Inferior parietal cortex (tissue), 1 donor: ENCODE measurements at regions not wholly inside any gene's neighbourhood (a gene's known extent, or its start where the extent isn't known, plus 50 kb on each side); places are given as distances from the start of the nearest gene placed in this dataset.
"Not testable (repeated sequence)": the region's sequence is repeated elsewhere in the genome, so short reads cannot be mapped to it uniquely, and the experiment has no call there.

Source experiments
- DNase-seq: peaks from one replicate; pipeline ENCODE4 v3.0.0-alpha.2; 2016; ENCODE audit errors: extremely low spot score

DNA sequence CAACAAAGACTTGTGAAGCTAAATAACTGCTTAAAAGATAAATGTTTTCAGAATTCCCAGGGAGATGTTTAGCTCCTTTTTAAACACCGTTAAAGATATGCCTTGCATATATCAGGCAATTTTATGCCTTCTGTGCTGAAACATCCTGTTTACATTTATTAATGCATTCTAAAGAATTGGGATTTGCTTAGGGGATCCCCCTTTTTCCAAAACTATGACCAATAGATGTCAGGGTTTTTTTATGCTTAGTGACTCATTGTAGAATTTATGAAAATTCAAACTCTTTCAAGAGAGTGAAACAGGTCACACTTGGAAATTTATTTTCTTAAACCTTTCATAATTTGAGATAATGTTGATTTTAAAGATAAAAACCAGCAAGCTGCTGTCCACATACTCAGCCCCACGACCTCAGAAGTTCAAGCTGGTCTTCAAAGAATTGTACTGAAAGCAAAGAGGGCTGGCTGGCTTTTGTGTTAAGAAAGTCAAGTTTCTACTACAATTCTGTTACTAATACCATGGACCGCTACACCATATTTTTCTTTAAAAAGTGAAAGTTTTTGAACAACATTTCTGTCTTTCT lies 411.8 kb downstream of the ETV1 start:
- DNase-seq = no peak

DNA sequence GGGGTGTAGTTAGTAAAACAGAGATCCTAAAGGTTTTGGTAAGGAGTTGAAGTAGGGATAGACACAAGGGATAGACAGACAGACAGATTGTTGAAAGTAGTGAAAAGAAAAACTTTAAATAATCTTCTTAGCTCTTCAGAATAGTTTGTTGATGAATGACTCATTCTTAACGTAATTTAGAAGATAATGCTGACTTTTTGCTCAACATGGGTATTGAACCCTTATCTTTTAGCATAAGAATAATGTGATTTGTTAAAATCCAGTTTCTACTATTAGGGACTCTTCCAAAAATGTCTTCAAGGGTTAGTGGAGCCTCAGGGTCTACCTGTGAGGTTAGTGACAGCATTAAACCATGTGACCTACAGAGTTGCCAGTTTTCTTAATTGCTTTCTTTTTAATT lies 411.2 kb downstream of the ETV1 start:
- DNase-seq = no peak

DNA sequence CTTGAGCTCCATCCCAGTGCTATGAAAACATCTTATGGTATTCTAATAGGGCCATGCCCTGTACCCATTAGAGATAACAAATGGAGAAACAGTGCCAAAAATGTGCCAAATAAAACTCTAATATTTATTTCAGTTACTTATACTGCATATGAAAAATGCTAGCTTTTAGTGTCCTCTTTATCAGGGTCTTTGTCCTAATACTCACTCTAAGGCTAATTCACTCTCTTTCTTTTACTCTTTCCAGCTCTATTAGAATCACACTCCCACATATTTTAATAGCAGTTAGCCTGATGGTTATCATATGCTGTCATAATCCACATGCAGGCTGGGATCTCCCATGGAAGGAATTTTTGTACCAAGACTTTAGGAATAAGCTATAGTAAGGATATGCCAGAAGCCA lies 408.4 kb downstream of the ETV1 start:
- DNase-seq = no peak

DNA sequence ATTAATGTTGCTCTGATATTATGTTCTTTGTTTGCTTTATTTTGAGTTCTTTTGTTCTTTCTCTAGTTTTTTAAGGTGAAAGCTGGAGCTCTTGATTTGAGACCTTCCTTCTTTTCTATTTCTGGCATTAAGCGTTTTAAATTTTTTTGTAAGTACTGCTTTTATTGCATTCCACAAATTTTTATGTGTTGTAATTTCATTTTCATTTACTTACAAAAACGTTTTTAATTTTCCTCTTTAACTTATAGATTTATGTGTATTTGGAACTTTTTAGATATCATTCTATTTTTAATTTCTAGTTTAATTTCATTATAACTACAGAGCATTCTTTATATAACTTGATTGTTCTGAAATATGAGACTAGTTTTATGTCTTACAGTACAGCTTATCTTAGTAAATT lies 395.6 kb downstream of the ETV1 start:
- no peak for DNase-seq

DNA sequence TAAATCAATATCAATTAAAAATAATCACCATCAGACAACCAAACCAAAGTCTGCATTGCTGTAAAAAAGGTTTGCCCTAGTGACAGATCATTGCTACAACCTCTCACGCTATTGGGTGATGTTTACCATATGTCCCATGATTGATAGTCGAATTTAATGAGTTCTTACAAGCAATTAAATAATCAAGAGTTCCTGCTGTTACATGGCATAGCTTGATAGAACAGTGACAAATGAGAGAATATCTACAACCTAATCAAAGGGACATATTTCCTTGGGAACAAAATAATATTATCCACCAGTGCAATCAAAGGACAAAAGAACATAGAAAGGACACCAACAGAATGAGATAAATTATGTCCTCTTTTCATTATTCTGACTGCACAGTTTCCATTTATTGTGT lies 387.4 kb downstream of the ETV1 start:
- DNase-seq = no peak

DNA sequence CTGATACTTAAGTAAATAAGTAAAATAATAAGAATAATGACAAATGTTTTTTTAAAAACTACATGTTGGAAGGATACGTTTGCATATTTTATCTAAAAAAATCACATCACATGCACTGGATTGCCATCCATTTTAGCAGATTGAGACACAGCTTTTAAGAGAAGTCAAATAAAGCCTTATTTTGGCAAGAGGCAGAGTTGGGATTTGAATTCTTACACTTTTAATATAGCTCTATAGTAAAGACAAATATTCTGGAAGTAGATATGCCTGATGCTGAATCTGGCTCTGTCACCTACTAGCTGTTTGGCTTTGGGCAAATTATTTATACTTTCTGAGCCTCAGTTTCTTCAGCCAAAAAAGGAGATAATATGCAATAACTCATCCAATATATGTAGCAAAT lies 386.4 kb downstream of the ETV1 start:
- DNase-seq = no peak

DNA sequence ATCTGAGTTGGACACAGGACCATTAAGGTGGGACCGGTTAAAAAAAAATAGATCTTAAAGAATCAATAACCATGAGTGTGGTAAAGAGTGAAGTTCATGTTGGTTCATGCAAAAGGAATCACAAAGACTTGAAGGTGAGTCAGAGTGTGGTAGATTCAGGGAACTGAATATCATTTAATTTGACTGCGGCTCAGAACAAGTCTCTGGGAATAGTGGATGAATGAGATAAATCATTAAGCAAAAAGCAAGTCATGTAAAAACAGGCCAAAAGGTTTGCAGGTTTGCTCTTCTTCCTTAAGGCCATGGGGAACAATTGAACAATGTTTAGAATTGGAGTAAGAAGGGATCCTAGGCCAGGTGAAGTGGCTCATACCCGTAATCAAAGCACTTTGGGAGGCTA lies 385.8 kb downstream of the ETV1 start:
- no peak for DNase-seq

DNA sequence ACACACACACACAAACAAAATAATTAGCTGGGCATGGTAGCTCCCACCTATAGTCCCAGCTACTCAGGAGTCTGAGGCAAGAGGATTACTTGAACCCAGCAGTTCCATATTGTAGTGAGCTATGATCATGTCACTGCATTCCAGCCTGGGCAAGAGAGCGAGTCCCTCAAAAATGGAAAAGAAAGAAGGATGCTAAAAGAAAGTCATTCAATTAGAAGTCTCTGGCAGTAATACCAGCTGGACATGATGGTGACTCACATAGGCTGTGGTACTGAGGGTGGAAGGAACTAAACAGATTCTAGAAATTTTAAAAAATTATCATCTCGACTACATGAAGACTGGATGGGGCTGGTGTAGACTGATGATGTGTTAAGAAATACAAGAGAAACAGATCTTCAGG lies 385.3 kb downstream of the ETV1 start:
- no peak for DNase-seq

DNA sequence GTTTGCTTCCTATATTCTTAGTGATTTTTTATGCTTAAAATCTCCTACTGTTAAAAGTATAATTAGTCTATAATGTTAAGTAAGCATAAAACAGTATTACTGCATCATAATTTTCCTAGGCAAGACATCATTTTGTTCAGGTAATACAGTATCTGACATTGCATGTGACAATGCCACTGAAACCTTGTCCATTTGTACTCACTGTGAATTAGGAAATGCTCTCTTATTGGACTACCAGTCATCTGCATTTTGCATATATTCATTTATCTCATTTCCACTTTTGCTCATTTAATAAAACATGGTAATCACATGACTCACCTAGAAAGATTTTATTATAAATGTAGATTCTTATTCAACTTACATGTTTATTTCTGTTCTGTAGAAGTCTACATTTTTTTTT lies 379.1 kb downstream of the ETV1 start:
- DNase-seq = no peak

DNA sequence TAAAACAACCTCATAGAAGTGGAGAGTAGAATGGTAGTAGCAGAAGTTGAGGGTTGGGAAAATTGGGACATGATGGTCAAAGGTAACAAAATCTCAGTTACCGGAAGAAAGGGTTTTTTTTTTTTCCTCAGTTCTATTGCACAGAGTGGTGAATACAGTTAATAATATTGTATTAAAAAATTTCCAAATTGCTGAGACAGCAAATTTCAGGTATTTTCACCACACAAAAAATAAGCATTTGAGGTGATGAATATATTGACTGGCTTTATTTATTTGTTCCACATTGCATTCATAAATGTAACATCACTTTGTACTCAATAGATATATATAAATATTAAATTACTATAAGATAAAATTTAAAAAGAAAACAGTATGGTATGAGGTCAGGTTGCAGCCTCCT lies 373.8 kb downstream of the ETV1 start:
- DNase-seq = no peak

DNA sequence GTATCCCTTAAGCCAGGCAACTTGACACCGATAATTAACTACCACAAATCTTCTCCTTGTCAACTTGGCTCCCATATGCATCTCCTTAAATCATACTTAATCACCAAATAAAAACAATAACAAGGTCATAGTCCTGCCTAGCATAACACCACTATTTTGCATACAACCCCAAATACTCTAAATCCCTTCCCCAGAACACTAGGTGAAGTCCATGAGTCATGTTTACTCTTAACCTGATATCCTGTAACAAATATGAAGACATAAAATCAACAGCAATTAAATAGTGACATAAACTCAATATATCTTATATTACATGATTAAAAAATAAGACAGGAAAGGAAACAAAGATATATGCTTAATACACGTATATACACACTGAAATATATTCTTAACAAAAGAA lies 362.0 kb downstream of the ETV1 start:
- DNase-seq = no peak

DNA sequence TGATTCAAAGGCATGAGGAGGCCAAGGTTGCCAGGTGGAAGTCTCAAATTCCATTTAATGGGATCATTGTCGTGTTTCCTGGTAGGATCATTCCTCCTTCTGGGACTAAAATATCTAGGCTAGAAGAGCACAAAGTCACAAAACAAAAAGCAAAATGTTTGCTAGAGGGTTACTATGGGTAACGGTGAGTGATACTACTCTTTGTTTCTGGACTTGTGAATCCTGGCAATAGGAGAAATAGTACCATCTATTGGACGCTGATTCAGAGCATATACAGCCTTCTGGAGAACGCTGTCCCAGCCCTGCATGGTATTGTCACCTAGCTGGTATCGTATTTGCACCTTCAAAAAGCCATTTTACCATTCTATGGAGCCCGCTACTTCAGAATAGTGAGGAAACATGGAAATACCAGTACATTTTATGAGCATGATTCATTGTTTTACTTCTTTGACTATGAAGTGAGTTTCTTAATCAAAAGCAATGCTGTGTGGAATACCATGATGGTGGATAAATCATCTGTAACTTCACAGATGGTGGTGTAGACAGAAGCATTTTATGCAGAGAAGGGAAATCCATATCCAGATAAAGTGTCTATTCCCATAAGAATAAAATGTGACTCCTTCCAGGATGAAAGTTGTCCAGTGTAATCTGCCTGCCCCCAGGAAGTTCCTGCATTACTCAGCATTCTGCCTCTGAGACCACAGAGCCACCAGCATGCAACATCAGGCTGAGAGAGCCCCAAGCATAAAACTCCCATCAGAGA lies 361.0 kb downstream of the ETV1 start:
- DNase-seq = no peak

DNA sequence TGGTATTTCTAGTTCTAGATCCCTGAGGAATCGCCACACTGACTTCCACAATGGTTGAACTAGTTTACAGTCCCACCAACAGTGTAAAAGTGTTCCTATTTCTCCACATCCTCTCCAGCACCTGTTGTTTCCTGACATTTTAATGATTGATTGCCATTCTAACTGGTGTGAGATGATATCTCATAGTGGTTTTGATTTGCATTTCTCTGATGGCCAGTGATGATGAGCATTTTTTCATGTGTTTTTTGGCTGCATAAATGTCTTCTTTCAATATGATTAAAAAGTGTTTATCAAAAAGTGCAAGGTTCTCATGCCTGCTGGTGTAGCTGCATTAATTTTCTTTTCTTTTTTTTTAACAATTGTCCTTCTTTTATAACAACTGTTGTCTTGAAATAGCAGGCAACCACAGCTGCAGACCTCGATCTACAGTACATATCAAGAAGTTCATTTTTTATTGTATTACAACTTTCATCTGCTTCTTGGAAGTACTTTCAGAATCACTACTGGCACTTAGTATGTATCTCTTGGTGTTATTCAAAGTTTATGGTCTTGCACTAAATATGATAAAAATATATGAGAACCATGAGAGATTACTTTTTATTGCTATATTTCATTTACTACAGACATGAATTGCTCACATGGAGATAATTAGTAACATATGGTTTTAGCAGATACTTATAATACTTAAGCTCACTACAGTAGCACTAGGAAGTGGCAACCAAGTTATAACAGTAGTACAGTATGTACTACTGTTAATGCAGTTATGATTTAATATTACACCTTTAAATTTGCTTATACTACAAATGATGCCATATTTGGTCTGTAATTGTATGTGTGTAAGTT lies 358.0 kb downstream of the ETV1 start:
- DNase-seq = not testable (repeated sequence)

DNA sequence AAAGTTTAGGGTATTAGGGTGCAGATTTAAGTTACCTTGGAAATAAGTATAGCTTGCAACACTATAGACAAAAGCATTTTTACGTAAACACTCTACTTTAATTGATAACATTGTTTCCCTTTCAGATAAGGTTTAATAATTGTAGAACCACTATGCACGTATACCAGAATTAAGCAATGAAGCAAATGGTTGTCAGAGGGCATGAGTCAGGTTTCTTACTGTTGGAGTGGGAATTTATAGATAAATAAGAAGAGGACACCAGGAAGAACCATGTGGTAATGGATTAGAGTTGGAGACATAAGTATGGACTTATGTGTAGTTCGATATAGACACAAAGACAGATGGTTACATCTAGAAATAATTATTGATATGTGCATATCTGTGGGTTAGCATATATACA lies 355.6 kb downstream of the ETV1 start:
- no peak for DNase-seq

DNA sequence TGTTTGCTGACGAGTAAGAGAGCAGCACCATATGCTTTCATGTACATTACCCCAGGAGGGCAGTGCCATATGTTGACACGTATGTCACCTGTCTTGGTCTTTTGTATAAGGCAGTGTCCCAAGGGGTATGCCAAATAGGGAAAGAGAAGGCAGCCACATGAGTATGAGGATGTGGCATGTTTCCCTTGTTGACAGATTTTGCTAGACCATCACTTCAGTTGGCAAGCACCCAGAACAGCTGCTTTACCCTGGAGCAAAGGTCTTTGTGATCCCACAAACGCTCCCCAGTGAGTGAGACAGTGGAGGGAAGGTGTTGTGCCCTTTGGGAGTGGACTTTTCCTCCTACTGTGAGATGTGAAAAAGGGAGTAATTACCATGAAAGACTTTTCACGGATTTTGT lies 350.1 kb downstream of the ETV1 start:
- no peak for DNase-seq

DNA sequence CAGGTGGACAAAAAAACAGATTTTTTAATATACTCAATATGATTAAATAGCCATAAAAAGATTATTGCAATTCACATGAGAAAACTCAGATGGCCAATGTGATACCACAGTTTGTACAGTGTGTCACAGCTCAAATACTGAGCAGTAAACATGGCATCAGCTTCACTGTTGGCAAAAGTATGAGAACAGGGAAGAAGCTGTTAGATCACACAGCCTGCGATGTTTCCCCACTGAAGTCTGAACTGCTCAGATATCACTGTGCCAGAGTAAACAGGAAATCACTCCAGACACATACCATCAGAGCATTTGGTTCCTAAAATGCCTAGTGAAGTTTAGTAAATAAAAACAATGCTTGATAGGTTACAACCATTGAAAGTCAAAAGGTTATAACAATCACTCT lies 347.8 kb downstream of the ETV1 start:
- no peak for DNase-seq

DNA sequence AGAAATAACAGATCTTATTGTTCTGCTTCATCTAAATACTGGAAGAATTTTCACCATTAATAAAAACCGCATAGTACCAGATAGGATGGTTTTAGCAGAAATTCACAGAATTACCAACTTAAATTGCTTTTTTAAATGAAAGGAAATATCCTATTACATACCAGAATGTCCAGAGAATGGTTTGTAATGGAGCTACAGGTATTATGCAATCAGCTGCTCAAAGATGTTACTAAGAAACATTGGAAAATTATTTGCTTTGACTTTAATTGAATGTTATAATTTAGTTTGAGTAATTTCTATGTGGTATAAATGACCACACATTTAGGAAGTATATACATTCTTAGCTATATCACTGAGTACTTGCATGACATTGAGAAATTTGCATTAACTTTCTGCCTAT lies 338.3 kb downstream of the ETV1 start:
- no peak for DNase-seq

DNA sequence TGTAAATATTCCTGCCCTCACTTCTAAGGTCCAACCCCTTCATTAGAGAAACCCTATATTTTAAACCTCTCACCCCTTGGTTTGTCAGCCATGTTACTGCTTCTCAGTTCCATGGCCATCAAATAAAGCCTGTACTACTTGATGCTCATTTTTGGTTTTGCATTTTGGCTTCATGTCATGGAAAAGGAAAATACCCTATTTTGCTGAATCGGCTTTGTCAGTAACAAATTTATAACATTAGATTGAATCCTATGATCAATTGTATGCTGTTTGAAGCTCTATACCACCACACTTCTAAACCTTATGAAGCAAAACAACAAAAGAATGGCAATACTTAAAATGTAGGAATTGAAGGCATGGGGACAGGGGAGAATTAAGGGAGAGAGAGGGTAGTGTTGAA lies 333.1 kb downstream of the ETV1 start:
- no peak for DNase-seq

DNA sequence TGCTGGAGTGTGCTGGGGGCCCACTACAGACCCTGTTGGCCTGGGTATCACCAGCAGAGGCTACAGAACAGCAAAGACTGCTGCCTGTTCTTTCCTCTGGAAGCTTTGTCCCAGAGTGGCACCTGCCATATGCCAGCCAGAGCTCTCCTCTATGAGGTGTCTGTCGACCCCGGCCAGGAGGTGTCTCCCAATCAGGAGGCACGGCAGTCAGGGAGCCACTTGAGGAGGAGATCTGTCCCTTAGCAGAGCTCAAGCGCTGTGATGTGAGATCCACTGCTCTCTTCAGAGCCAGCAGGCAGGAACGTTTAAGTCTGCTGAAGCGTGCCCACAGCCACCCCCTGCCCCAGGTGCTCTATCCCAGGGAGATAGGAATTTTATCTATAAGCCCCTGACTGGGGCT lies 316.2 kb downstream of the ETV1 start:
- DNase-seq = no peak

DNA sequence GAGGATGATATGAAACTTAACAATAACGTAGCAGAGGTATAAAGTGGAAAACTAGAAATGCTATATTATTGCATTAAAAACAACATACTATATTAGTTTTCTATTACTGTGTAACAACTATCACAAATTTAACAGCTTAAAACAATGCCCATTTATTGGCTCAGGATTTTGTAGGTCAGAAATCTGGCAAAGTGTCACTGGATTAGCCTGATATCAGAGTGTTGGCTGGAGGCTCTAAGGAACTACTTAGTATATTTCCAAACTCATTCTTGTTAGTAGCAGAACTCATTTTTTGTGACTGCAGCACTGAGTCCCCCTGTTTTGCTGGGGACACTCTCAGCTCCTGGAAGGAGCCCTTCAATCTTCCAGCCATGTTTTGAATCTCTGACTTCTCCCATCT lies 306.8 kb downstream of the ETV1 start:
- no peak for DNase-seq

DNA sequence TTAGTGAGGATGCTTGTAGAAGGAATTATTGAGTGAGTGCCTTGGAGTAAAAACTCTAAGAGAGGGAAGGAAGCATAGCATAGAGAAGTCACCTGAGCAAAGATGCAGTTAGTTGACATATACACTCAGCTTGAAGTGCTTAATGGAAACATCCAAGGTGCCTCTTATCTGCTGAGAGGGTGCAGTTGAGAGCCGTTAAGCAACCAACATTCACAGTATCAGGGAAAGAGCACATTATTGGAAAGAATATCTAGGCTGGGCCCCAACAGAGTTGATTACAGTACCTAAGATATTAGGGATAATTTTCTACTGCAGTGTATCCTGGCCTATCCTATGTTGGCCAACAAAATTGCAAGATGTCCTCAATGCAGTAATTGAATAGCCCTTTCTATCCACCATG lies 302.0 kb downstream of the ETV1 start:
- no peak for DNase-seq

DNA sequence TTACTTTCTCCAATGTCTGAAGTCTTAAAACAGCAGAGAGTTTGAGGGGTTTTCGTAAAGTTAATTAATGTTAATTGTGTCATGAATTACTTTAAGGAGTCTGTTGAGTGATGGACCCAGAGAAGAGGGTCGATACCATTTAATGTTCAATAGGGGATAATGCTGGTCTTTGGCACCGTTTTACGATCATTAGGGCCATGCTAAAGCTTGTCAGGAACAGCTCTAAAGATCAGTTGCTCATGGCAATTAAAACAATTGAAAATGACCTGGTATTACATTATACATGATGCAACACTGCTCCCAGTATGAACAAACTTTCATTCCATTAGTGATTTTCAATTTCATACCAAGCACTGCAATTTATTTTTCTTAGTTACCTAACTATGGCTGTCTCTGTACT lies 296.9 kb downstream of the ETV1 start:
- no peak for DNase-seq

DNA sequence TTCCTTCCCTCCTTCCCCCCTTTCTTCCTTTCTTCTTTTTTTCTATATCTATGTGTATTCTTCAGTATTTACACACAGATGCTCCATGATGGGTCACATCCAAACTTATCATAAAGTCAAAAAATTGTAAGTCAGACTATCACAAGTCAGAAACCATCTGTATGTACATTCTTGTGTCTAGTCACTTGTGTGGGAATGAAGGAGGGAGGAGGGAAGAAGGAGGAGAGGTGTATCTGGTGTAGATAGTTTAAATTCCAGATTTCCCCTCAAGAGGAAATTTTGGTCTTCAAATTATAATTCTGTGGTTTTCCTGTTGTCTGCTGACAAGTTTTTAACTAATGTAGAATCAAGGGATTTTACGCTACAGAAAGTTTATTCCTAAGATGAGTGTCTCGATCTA lies 287.2 kb downstream of the ETV1 start:
- DNase-seq = no peak
